VCaP (cell line): ENCODE measurements at regions not wholly inside any gene's neighbourhood (a gene's known extent, or its start where the extent isn't known, plus 50 kb on each side); places are given as distances from the start of the nearest gene placed in this dataset.

Experiments used
- H3K27ac ChIP-seq: fragments of 450-650 bp; 2 replicates; pipeline ENCODE4 v1.5.1; 2017
- TF ChIP-seq, protein P1 (sequence below): fragments of 450-650 bp; conservative IDR thresholded peaks from 2 replicates; pipeline ENCODE4 v1.5.1; 2017; ENCODE audit warnings: mild to moderate bottlenecking, moderate library complexity

DNA sequence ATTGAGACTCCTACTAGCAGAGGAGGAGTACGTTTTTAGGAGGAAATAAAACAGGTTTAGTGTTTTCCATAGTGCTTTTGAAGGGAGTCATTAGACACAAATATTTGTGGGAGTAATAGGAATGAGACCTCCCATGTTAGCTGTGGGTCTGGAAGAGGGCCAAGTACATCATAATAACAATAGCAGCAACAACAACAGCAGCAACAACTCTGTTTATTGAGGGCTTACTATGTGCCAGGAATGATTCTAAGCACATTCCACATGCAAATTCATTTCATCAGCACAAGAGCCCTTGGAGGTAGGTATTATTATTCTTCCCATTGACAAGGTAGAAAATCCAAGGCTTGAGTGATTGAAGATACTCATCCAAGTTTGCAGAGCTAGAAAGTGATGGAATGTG lies 384.2 kb upstream of the RPS23 start:
- TF ChIP-seq, protein P1, sequence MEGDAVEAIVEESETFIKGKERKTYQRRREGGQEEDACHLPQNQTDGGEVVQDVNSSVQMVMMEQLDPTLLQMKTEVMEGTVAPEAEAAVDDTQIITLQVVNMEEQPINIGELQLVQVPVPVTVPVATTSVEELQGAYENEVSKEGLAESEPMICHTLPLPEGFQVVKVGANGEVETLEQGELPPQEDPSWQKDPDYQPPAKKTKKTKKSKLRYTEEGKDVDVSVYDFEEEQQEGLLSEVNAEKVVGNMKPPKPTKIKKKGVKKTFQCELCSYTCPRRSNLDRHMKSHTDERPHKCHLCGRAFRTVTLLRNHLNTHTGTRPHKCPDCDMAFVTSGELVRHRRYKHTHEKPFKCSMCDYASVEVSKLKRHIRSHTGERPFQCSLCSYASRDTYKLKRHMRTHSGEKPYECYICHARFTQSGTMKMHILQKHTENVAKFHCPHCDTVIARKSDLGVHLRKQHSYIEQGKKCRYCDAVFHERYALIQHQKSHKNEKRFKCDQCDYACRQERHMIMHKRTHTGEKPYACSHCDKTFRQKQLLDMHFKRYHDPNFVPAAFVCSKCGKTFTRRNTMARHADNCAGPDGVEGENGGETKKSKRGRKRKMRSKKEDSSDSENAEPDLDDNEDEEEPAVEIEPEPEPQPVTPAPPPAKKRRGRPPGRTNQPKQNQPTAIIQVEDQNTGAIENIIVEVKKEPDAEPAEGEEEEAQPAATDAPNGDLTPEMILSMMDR, result no peak
- no peak overlapping the region for H3K27ac ChIP-seq

DNA sequence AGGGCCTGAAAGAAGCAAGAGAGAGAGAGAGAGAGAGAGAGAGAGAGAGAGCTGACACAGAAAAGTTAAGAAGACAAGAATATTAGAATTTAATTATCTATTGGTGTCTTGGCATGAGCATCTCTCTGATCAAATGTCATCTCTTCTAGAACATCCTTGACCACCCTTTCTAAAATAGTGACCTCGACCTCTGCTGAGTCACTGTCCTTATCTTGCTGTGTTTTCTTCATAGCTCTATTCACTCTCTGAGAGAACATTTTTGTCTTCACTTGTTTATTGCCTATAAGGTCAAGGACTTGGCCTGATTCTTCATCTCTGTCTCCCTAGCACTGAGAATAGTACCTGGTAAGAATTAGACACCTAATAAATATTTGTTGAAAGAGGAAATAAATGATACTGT lies 383.8 kb upstream of the RPS23 start:
- H3K27ac ChIP-seq, result no peak overlapping the region
- TF ChIP-seq, protein P1, result no peak

DNA sequence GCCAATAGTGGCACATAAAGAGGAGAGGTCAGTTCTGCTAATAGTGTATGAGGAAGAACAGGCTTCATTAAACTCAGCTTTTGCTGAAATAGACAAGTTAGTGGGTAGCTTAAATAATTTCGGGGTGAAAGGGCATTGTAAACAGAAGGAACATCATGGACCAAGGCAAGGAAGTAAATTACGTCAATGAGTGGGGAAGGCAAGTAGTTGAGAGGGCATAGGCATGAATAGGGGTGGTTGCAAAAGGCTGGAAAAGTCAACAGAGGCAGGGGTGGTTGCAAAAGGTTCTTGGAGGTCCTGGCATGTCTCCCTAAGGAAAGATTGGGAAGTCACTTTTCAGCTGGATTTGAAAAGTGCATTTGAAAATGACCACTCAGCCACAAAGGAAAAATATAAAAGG lies 383.3 kb upstream of the RPS23 start:
- H3K27ac ChIP-seq, result no peak overlapping the region
- TF ChIP-seq, protein P1, result no peak

DNA sequence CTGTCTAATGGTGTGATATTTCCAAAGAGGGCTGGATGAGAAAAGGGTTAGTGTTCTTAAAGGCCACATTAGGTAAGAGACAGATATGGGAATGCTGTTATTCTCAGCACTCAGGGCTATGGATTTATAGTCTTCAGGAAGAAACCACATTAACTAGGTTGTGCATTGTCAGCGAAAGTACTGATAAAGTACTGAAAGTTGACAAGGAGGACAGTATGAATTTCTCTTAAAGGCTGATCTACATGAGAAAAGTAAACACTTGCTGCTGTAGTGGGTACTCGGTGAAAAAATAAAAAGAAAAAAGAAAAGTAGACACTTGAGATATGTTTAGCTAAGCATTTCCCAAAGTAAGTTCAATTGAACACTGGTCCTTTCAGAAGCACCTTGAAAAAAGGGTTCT lies 381.0 kb upstream of the RPS23 start:
- no peak overlapping the region for H3K27ac ChIP-seq
- TF ChIP-seq, protein P1, result no peak

GRCh38 chr5:82657033-82657699 lies 379.0 kb upstream of the RPS23 start:
- H3K27ac ChIP-seq, result no peak overlapping the region
- TF ChIP-seq, protein P1, result no peak

DNA sequence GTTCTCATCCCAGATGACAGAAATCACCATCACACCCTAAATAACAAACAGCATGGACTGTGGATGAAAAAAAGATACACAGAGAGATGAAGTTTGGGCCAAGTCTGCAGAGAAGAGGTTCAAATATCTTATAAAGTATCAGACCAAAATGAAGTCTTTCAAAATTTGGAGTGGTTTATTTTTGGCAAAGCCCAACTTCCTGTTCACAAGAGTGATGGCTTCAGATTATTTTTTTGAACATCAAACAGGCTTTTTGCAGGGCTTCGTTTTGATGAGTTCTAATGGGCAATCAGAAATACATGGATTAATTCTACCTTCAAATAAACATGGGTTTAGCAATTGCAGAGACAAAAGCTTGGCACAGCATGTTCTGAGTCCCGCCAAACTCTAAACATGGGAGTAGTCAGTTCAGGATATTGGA lies 378.2 kb upstream of the RPS23 start:
- TF ChIP-seq, protein P1, result no peak
- no peak overlapping the region for H3K27ac ChIP-seq

DNA sequence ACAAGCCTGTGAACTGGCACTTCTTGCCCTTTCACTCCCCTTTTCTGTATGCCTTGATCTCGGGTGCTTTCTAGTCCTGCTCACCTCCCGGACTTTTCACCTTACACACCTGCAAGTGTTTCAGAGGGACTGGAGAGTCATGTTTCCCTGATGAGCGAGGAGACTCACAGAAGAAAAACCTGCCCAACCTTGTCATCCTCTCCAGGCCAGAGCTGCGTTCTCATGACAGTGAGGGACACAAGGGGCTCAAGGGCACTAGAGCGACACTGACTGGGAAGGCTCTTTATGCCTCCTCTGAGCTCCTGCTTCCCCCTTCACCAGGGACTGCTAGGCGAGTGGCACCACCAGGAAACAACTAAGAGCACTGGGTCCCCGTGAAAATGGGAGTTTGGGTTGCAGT lies 376.9 kb upstream of the RPS23 start:
- TF ChIP-seq, protein P1, result no peak
- no peak overlapping the region for H3K27ac ChIP-seq
